Liver (tissue), 8 donors: ENCODE measurements at regions not wholly inside any gene's neighbourhood (a gene's known extent, or its start where the extent isn't known, plus 50 kb on each side); places are given as distances from the start of the nearest gene placed in this dataset.

Source experiments
- DNase-seq: peaks from one replicate; pipeline ENCODE4 v3.0.0-alpha.2; 2017; ENCODE audit warnings: low spot score
- H3K27ac ChIP-seq, 2 donors: one replicate each; pipeline ENCODE4 v1.7.0; 2013; ENCODE audit warnings: inconsistent platforms in 2 of 2, low read length in 2 of 2, control low read depth in 1 of 2, low read depth in 1 of 2, mild to moderate bottlenecking in 1 of 2
- H3K27me3 ChIP-seq, 4 donors: one replicate each; pipeline versions ENCODE4 v1.6.1 to v1.7.0; 2013; ENCODE audit warnings: low read length in 3 of 4, inconsistent platforms in 1 of 4, mild to moderate bottlenecking in 1 of 4, moderate library complexity in 1 of 4; ENCODE audit not compliant: control insufficient read depth in 4 of 4, insufficient read depth in 4 of 4
- H3K36me3 ChIP-seq, 4 donors: one replicate each; pipeline versions ENCODE4 v1.6.1 to v1.7.0; 2013; ENCODE audit warnings: low read length in 3 of 4, mild to moderate bottlenecking in 3 of 4, low read depth in 1 of 4, moderate library complexity in 1 of 4; ENCODE audit not compliant: control insufficient read depth in 4 of 4, insufficient read depth in 3 of 4
- H3K4me1 ChIP-seq, 4 donors: one replicate each; pipeline versions ENCODE4 v1.6.1 to v1.7.0; 2013; ENCODE audit warnings: low read length in 3 of 4, mild to moderate bottlenecking in 3 of 4, moderate library complexity in 1 of 4; ENCODE audit not compliant: control insufficient read depth in 4 of 4, insufficient read depth in 4 of 4
- H3K4me3 ChIP-seq, 3 donors: one replicate each; pipeline versions ENCODE4 v1.6.1 to v1.7.0; 2013; ENCODE audit warnings: low read length in 3 of 3, control low read depth in 1 of 3, low read depth in 1 of 3, mild to moderate bottlenecking in 1 of 3
- H3K9ac ChIP-seq, 2 donors: one replicate each; pipeline ENCODE4 v1.7.0; 2013; ENCODE audit warnings: low read length in 2 of 2, mild to moderate bottlenecking in 2 of 2, moderate library complexity in 2 of 2, control low read depth in 1 of 2, low read depth in 1 of 2
- H3K9me3 ChIP-seq, 4 donors: one replicate each; pipeline versions ENCODE4 v1.6.1 to v1.7.0; 2013; ENCODE audit warnings: low read length in 3 of 4; ENCODE audit not compliant: control insufficient read depth in 4 of 4
- EGR1 ChIP-seq, 2 donors: IDR thresholded peaks; 2 replicates each; pipeline ENCODE4 v1.6.1; 2016 to 2018; ENCODE audit warnings: antibody characterized with exemption in 2 of 2, low read depth in 2 of 2
- FOXA2 ChIP-seq: IDR thresholded peaks from 2 replicates; pipeline ENCODE4 v1.6.1; 2016; ENCODE audit warnings: antibody characterized with exemption
- GABPA ChIP-seq, 2 donors: IDR thresholded peaks in 1 of 2; conservative IDR thresholded peaks in 1 of 2; 2 replicates each; pipeline ENCODE4 v1.6.1; 2016; ENCODE audit warnings: antibody characterized with exemption in 2 of 2, mild to moderate bottlenecking in 1 of 2, moderate library complexity in 1 of 2
- JUND ChIP-seq, 2 donors: IDR thresholded peaks; 2 replicates each; pipeline ENCODE4 v1.6.1; 2016; ENCODE audit warnings: antibody characterized with exemption in 2 of 2
- RAD21 ChIP-seq, 2 donors: IDR thresholded peaks; 2 replicates each; pipeline ENCODE4 v1.6.1; 2016; ENCODE audit warnings: antibody characterized with exemption in 2 of 2, mild to moderate bottlenecking in 2 of 2
- SP1 ChIP-seq: IDR thresholded peaks from 2 replicates; pipeline ENCODE4 v1.6.1; 2018; ENCODE audit warnings: antibody characterized with exemption, mild to moderate bottlenecking
- WGBS: extraction: QIAGEN DNeasy Blood & Tissue Kit; methylation state at CpG from one replicate; pipeline ENCODE4 v1.1.7; 2013; 5-methylcytosine and 5-hydroxymethylcytosine counted together
- TF ChIP-seq, protein P1 (sequence below): IDR thresholded peaks from 2 replicates; pipeline ENCODE4 v1.6.1; 2016; ENCODE audit warnings: antibody characterized with exemption
- TF ChIP-seq, protein P2 (sequence below): IDR thresholded peaks from 2 replicates; pipeline ENCODE4 v1.6.1; 2016; ENCODE audit warnings: antibody characterized with exemption, mild to moderate bottlenecking
- TF ChIP-seq, protein P3 (sequence below): IDR thresholded peaks from 2 replicates; pipeline ENCODE4 v1.6.1; 2016; ENCODE audit warnings: antibody characterized with exemption
- TF ChIP-seq, protein P4 (sequence below): IDR thresholded peaks from 2 replicates; pipeline ENCODE4 v1.6.1; 2016; ENCODE audit warnings: antibody characterized with exemption
- TF ChIP-seq, protein P5 (sequence below): fragments of 150-350 bp; IDR thresholded peaks from 2 replicates; pipeline ENCODE4 v1.5.1; 2017; ENCODE audit warnings: improper control_type of control experiment, low read depth, low read length; ENCODE audit not compliant: missing input control
- donor health status: healthy.
- donor health status: healthy.
- donor health status: healthy.
- donor health status: healthy.
- donor health status: healthy.

DNA sequence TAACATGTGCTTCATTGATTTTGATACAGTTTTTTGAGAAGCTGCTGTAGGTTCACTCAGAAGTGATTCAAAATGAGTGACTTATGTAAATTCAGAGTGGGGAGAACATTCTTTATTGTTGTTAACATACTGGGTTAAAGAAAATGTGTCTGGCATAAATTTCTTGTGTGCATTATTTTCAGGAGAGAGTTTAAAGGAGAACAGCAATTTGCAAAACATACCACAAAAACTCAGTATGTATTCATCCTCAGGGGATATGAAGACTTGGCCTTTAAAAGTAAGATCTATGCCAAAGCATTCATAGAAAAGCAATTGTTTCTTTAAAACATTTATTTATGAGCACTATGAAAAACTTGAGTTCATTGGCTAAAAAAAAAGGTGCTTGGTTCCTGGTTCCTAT, 1089.8 kb downstream of the ROBO2 start:
- Histone ChIP-seq H3K4me3 (no peak overlapping the region), H3K27me3 (no peaks in the 10 kb centered on the region), H3K9ac (no peak overlapping the region), H3K36me3 (no peaks in the 10 kb centered on the region), H3K4me1 (no peaks in the 10 kb centered on the region), H3K27ac (no peak overlapping the region), H3K9me3 (no peaks in the 10 kb centered on the region)
- no peak for DNase-seq
- TF ChIP-seq EGR1 (IDR thresholded peaks at IDR 0.05; ENCODE audit: low read depth in 2 of 2) (no peak), FOXA2 (no peak), GABPA (IDR thresholded peaks at IDR 0.05 in 1 of 2, conservative IDR thresholded peaks at IDR 0.05 in 1 of 2) (no peak)

DNA sequence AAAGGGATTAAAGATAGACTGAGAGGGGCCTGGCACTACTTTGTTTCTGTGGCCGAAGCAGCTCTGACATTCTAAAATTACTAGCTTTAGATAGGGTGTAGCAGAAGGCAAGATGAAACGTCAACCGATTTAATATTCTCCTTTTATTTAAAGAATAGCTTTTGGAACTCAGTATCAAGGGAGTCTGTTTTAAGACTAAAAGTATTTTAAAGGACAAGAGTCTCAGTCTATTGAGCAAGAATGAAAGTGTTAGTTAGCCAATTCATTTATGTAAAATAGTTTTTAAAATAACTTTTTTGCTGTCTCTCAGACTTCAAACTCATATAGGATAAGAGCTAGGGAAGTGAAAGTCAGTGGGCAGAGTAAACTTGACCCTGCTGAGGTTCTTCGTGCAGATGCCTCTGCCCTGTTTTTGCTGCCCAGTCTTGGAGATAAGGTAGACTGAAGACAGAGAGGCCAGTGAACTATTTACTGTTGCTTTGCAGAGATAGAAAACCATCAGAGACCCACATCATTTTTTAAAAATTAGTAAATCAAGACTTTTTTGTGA, 1090.9 kb downstream of the ROBO2 start:
- Histone ChIP-seq H3K9ac (no peak overlapping the region), H3K27me3 (no peaks in the 10 kb centered on the region), H3K27ac (no peak overlapping the region), H3K36me3 (no peaks in the 10 kb centered on the region), H3K4me3 (no peak overlapping the region), H3K9me3 (no peaks in the 10 kb centered on the region), H3K4me1 (no peaks in the 10 kb centered on the region)
- TF ChIP-seq, protein P1, sequence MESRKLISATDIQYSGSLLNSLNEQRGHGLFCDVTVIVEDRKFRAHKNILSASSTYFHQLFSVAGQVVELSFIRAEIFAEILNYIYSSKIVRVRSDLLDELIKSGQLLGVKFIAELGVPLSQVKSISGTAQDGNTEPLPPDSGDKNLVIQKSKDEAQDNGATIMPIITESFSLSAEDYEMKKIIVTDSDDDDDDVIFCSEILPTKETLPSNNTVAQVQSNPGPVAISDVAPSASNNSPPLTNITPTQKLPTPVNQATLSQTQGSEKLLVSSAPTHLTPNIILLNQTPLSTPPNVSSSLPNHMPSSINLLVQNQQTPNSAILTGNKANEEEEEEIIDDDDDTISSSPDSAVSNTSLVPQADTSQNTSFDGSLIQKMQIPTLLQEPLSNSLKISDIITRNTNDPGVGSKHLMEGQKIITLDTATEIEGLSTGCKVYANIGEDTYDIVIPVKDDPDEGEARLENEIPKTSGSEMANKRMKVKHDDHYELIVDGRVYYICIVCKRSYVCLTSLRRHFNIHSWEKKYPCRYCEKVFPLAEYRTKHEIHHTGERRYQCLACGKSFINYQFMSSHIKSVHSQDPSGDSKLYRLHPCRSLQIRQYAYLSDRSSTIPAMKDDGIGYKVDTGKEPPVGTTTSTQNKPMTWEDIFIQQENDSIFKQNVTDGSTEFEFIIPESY: no peak
- TF ChIP-seq RAD21 (IDR thresholded peaks at IDR 0.05) (no peak), FOXA2 (no peak), JUND (IDR thresholded peaks at IDR 0.05) (no peak), SP1 (no peak)
- TF ChIP-seq, protein P2, sequence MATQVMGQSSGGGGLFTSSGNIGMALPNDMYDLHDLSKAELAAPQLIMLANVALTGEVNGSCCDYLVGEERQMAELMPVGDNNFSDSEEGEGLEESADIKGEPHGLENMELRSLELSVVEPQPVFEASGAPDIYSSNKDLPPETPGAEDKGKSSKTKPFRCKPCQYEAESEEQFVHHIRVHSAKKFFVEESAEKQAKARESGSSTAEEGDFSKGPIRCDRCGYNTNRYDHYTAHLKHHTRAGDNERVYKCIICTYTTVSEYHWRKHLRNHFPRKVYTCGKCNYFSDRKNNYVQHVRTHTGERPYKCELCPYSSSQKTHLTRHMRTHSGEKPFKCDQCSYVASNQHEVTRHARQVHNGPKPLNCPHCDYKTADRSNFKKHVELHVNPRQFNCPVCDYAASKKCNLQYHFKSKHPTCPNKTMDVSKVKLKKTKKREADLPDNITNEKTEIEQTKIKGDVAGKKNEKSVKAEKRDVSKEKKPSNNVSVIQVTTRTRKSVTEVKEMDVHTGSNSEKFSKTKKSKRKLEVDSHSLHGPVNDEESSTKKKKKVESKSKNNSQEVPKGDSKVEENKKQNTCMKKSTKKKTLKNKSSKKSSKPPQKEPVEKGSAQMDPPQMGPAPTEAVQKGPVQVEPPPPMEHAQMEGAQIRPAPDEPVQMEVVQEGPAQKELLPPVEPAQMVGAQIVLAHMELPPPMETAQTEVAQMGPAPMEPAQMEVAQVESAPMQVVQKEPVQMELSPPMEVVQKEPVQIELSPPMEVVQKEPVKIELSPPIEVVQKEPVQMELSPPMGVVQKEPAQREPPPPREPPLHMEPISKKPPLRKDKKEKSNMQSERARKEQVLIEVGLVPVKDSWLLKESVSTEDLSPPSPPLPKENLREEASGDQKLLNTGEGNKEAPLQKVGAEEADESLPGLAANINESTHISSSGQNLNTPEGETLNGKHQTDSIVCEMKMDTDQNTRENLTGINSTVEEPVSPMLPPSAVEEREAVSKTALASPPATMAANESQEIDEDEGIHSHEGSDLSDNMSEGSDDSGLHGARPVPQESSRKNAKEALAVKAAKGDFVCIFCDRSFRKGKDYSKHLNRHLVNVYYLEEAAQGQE: no peak
- TF ChIP-seq, protein P3, sequence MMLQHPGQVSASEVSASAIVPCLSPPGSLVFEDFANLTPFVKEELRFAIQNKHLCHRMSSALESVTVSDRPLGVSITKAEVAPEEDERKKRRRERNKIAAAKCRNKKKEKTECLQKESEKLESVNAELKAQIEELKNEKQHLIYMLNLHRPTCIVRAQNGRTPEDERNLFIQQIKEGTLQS: no peak
- TF ChIP-seq, protein P4, sequence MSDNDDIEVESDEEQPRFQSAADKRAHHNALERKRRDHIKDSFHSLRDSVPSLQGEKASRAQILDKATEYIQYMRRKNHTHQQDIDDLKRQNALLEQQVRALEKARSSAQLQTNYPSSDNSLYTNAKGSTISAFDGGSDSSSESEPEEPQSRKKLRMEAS: no peak
- TF ChIP-seq, protein P5, sequence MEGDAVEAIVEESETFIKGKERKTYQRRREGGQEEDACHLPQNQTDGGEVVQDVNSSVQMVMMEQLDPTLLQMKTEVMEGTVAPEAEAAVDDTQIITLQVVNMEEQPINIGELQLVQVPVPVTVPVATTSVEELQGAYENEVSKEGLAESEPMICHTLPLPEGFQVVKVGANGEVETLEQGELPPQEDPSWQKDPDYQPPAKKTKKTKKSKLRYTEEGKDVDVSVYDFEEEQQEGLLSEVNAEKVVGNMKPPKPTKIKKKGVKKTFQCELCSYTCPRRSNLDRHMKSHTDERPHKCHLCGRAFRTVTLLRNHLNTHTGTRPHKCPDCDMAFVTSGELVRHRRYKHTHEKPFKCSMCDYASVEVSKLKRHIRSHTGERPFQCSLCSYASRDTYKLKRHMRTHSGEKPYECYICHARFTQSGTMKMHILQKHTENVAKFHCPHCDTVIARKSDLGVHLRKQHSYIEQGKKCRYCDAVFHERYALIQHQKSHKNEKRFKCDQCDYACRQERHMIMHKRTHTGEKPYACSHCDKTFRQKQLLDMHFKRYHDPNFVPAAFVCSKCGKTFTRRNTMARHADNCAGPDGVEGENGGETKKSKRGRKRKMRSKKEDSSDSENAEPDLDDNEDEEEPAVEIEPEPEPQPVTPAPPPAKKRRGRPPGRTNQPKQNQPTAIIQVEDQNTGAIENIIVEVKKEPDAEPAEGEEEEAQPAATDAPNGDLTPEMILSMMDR: no peak
- DNase-seq: no peak
- WGBS: 76% methylated on average over 4 of the region's 4 CpGs
